ENCODE measurements at regions not wholly inside any gene's neighbourhood (a gene's known extent, or its start where the extent isn't known, plus 50 kb on each side); places are given as distances from the start of the nearest gene placed in this dataset.

- intact Hi-C loops (cut with micrococcal nuclease; ENCODE audit: unreplicated experiment) (no loop called here), in situ Hi-C loops (cut with HindIII; ENCODE audit: low pct_unique_long_range_greater_than_20kb, low sequenced_read_pairs) (no loop called here)
- Histone ChIP-seq H3K4me1 (ENCODE audit: control insufficient read depth, insufficient read depth, low read length) (no peaks in the 10 kb centered on the region), H3K36me3 (ENCODE audit: control insufficient read depth, insufficient read depth, low read length) (no peaks in the 10 kb centered on the region), H3K27me3 (ENCODE audit: control insufficient read depth, insufficient read depth, low read length) (no peaks in the 10 kb centered on the region), H3K27ac (ENCODE audit: low read length) (no peak overlapping the region), H3K4me3 (ENCODE audit: low read depth in 2 of 2, low read length in 2 of 2) (no peak overlapping the region), H3K9me3 (ENCODE audit: control insufficient read depth, insufficient read depth, low read depth, low read length) (no peaks in the 10 kb centered on the region)
- TF ChIP-seq SIN3A (IDR thresholded peaks at IDR 0.05; ENCODE audit: borderline replicate concordance, insufficient read depth, low read depth, low read length), result no peak
- no peak for TF ChIP-seq CTCF (IDR thresholded peaks at IDR 0.05)
- no peak for TF ChIP-seq REST (IDR thresholded peaks at IDR 0.05; ENCODE audit: insufficient read depth in 1 of 2, low read depth in 2 of 2, low read length in 1 of 2)
- TF ChIP-seq TCF7L2 (IDR thresholded peaks at IDR 0.05; ENCODE audit: low read depth, low read length), result no peak
- TF ChIP-seq POLR2AphosphoS5 (IDR thresholded peaks at IDR 0.05; ENCODE audit: low read depth, low read length), result no peak
- CTCF ChIA-PET, result no interaction called here
- POLR2A ChIA-PET, result no interaction called here
- ATAC-seq, result no peak
- DNase-seq (ENCODE audit: low read depth, low spot score), result no peak
- BruUV-seq (replicated peaks), result no TSS peak
Observed at GRCh38 chr3:88678747-88679146, 428.7 kb upstream of the EPHA3 start.

- H3K9me3 ChIP-seq (ENCODE audit: control insufficient read depth, insufficient read depth, low read depth, low read length), result no peaks in the 10 kb centered on the region
- H3K4me1 ChIP-seq (ENCODE audit: control insufficient read depth, insufficient read depth, low read length), result no peaks in the 10 kb centered on the region
- no TSS peak for BruUV-seq (replicated peaks)
- H3K27me3 ChIP-seq (ENCODE audit: control insufficient read depth, insufficient read depth, low read length), result no peaks in the 10 kb centered on the region
- ATAC-seq (no peak), DNase-seq (ENCODE audit: low read depth, low spot score) (no peak)
- no peak overlapping the region for H3K4me3 ChIP-seq (ENCODE audit: low read depth in 2 of 2, low read length in 2 of 2)
- H3K27ac ChIP-seq (ENCODE audit: low read length), result no peak overlapping the region
- H3K36me3 ChIP-seq (ENCODE audit: control insufficient read depth, insufficient read depth, low read length), result no peaks in the 10 kb centered on the region
- in situ Hi-C loops (cut with HindIII; ENCODE audit: low pct_unique_long_range_greater_than_20kb, low sequenced_read_pairs) (no loop called here), intact Hi-C loops (cut with micrococcal nuclease; ENCODE audit: unreplicated experiment) (no loop called here)
- ChIA-PET CTCF (no interaction called here), POLR2A (no interaction called here)
- no peak for TF ChIP-seq TCF7L2 (IDR thresholded peaks at IDR 0.05; ENCODE audit: low read depth, low read length)
Observed at GRCh38 chr3:88690287-88690686, 417.1 kb upstream of the EPHA3 start.

- H3K4me3 ChIP-seq (ENCODE audit: low read depth in 2 of 2, low read length in 2 of 2), result no peak overlapping the region
Observed at GRCh38 chr3:88691081-88691480, 416.3 kb upstream of the EPHA3 start.

More at GRCh38 chr3:88691081-88691480, 416.3 kb upstream of the EPHA3 start:
- intact Hi-C loops (cut with micrococcal nuclease; ENCODE audit: unreplicated experiment) (no loop called here), in situ Hi-C loops (cut with HindIII; ENCODE audit: low pct_unique_long_range_greater_than_20kb, low sequenced_read_pairs) (no loop called here)
- no TSS peak for BruUV-seq (replicated peaks)
- DNase-seq (ENCODE audit: low read depth, low spot score) (no peak), ATAC-seq (no peak)
- ChIA-PET CTCF (no interaction called here), POLR2A (no interaction called here)
- no peaks in the 10 kb centered on the region for H3K36me3 ChIP-seq (ENCODE audit: control insufficient read depth, insufficient read depth, low read length)
- H3K9me3 ChIP-seq (ENCODE audit: control insufficient read depth, insufficient read depth, low read depth, low read length), result no peaks in the 10 kb centered on the region
- no peak for TF ChIP-seq SIN3A (IDR thresholded peaks at IDR 0.05; ENCODE audit: borderline replicate concordance, insufficient read depth, low read depth, low read length)
- TF ChIP-seq CTCF (IDR thresholded peaks at IDR 0.05), result no peak
- no peak for TF ChIP-seq TCF7L2 (IDR thresholded peaks at IDR 0.05; ENCODE audit: low read depth, low read length)
- TF ChIP-seq POLR2AphosphoS5 (IDR thresholded peaks at IDR 0.05; ENCODE audit: low read depth, low read length), result no peak
- TF ChIP-seq REST (IDR thresholded peaks at IDR 0.05; ENCODE audit: insufficient read depth in 1 of 2, low read depth in 2 of 2, low read length in 1 of 2), result no peak
- H3K27me3 ChIP-seq (ENCODE audit: control insufficient read depth, insufficient read depth, low read length), result no peaks in the 10 kb centered on the region
- no peaks in the 10 kb centered on the region for H3K4me1 ChIP-seq (ENCODE audit: control insufficient read depth, insufficient read depth, low read length)
- no peak overlapping the region for H3K27ac ChIP-seq (ENCODE audit: low read length)

Data from Panc1 (cell line).